OCI-LY7 (cell line): ENCODE measurements at regions not wholly inside any gene's neighbourhood (a gene's known extent, or its start where the extent isn't known, plus 50 kb on each side); places are given as distances from the start of the nearest gene placed in this dataset.
"Not testable (repeated sequence)": the region's sequence is repeated elsewhere in the genome, so short reads cannot be mapped to it uniquely, and the experiment has no call there.

ENCODE experiments used
- BruUV-seq: library from RNA; stranded (reverse); fragments of 400-500 nt; replicated peaks from 2 replicates; lab custom pipeline; 2021; lab: Mats Ljungman, UMichigan
- CTCF ChIA-PET: fragments of 300-600 bp; sonication (Branson Sonifier 250); formaldehyde crosslinking; loops from one replicate; lab custom pipeline; 2022; ENCODE audit warnings: antibody characterized with exemption; ENCODE audit not compliant: unreplicated experiment; lab: Charles Lee
- POLR2A ChIA-PET: fragments of 300-600 bp; sonication (Branson Sonifier 250); formaldehyde crosslinking; loops from one replicate; lab custom pipeline; 2022; ENCODE audit warnings: antibody characterized with exemption; lab: Charles Lee
- DNase-seq: peaks from one replicate; pipeline ENCODE4 v3.0.0-alpha.2; 2015; ENCODE audit warnings: low spot score
- H2AFZ ChIP-seq: fragments of 200-600 bp; sonication (generic), shearing (Covaris generic); 2 replicates; pipeline ENCODE4 v1.6.1; 2014; ENCODE audit warnings: mild to moderate bottlenecking, antibody characterized with exemption, low read length, moderate library complexity
- H3K27ac ChIP-seq: fragments of 200-600 bp; sonication (generic); 2 replicates; pipeline ENCODE4 v1.5.1; 2014; ENCODE audit warnings: mixed run types, low read depth, mild to moderate bottlenecking, moderate library complexity, low read length, inconsistent platforms; ENCODE audit not compliant: poor library complexity, severe bottlenecking
- H3K36me3 ChIP-seq: fragments of 200-600 bp; sonication (generic); 2 replicates; pipeline ENCODE4 v1.6.1; 2014; ENCODE audit warnings: mild to moderate bottlenecking, antibody characterized with exemption, low read length, moderate library complexity, mixed read lengths; ENCODE audit not compliant: insufficient read depth
- H3K4me1 ChIP-seq: fragments of 200-600 bp; sonication (generic); 2 replicates; pipeline ENCODE4 v1.5.1; 2014; ENCODE audit warnings: mild to moderate bottlenecking, low read length; ENCODE audit not compliant: insufficient read depth, poor library complexity, severe bottlenecking
- H3K4me2 ChIP-seq: fragments of 200-600 bp; sonication (generic); 2 replicates; pipeline ENCODE4 v1.6.1; 2014; ENCODE audit warnings: mild to moderate bottlenecking, low read length
- H3K4me3 ChIP-seq: fragments of 200-600 bp; sonication (generic); 2 replicates; pipeline ENCODE4 v1.5.1; 2014; ENCODE audit warnings: mild to moderate bottlenecking, low read depth, low read length; ENCODE audit not compliant: poor library complexity, severe bottlenecking
- H3K79me2 ChIP-seq: fragments of 200-600 bp; sonication (generic); 2 replicates; pipeline ENCODE4 v1.6.1; 2016; ENCODE audit warnings: low read depth, mild to moderate bottlenecking, low read length, moderate library complexity, mixed read lengths; ENCODE audit not compliant: insufficient read depth
- H3K9me2 ChIP-seq: fragments of 200-600 bp; sonication (generic); 2 replicates; pipeline ENCODE4 v1.6.1; 2016; ENCODE audit warnings: mild to moderate bottlenecking, low read length, mixed read lengths; ENCODE audit not compliant: insufficient read depth
- H3K9me3 ChIP-seq: fragments of 200-600 bp; sonication (generic); 2 replicates; pipeline ENCODE4 v1.6.1; 2014; ENCODE audit warnings: mild to moderate bottlenecking, mixed run types, low read length, mixed read lengths
- H4K20me1 ChIP-seq: fragments of 200-600 bp; sonication (generic); 2 replicates; pipeline ENCODE4 v1.6.1; 2014; ENCODE audit warnings: mild to moderate bottlenecking, antibody characterized with exemption, low read length, moderate library complexity, mixed read lengths; ENCODE audit not compliant: insufficient read depth
- CTCF ChIP-seq: fragments of 200-600 bp; sonication (generic); conservative IDR thresholded peaks from 2 replicates; pipeline ENCODE4 v1.5.1; 2014; ENCODE audit warnings: mild to moderate bottlenecking, antibody characterized with exemption, low read length, moderate library complexity, mixed read lengths
- EZH2phosphoT487 ChIP-seq: fragments of 200-600 bp; sonication (generic); IDR thresholded peaks from 2 replicates; pipeline ENCODE4 v1.6.1; 2018; ENCODE audit warnings: low read depth, borderline replicate concordance, mild to moderate bottlenecking, mixed run types, antibody characterized with exemption, low read length, moderate library complexity, mixed read lengths
- intact Hi-C: fragments of 100-400 bp; cut with micrococcal nuclease; formaldehyde crosslinking; loops from one replicate; pipeline ENCODE4 v1.10.0; 2022; ENCODE audit not compliant: unreplicated experiment

GRCh38 chr4:45280121-45280520 is 553.8 kb upstream of the GNPDA2 start:
- no TSS peak for BruUV-seq
- H3K79me2 ChIP-seq, result no peaks in the 10 kb centered on the region
- POLR2A ChIA-PET, result no interaction called here
- H4K20me1 ChIP-seq, result no peaks in the 10 kb centered on the region
- no peaks in the 10 kb centered on the region for H3K9me3 ChIP-seq
- no peak overlapping the region for H3K4me2 ChIP-seq
- TF ChIP-seq CTCF, result no peak
- TF ChIP-seq EZH2phosphoT487, result no peak
- DNase-seq, result no peak
- H3K4me3 ChIP-seq, result no peak overlapping the region
- H3K36me3 ChIP-seq, result no peaks in the 10 kb centered on the region
- no peak overlapping the region for H2AFZ ChIP-seq
- H3K27ac ChIP-seq, result no peak overlapping the region
- CTCF ChIA-PET, result no interaction called here
- no peaks in the 10 kb centered on the region for H3K4me1 ChIP-seq
- H3K9me2 ChIP-seq, result no peaks in the 10 kb centered on the region
- intact Hi-C loops, result no loop called here

GRCh38 chr4:45275862-45276261 is 549.5 kb upstream of the GNPDA2 start:
- H4K20me1 ChIP-seq, result no peaks in the 10 kb centered on the region
- H3K9me3 ChIP-seq, result no peaks in the 10 kb centered on the region
- H3K79me2 ChIP-seq, result no peaks in the 10 kb centered on the region
- H3K36me3 ChIP-seq, result no peaks in the 10 kb centered on the region
- H3K9me2 ChIP-seq, result no peaks in the 10 kb centered on the region
- H3K4me1 ChIP-seq, result no peaks in the 10 kb centered on the region
- H3K4me3 ChIP-seq, result no peak overlapping the region
- BruUV-seq, result no TSS peak
- ChIA-PET CTCF (no interaction called here), POLR2A (interaction anchor here (0.6 to 0.7 kb wide), 2 partner anchors 40 to 1641 kb away, joined by 3 read pairs; no protein-coding TSS in a partner anchor)
- no peak overlapping the region for H3K27ac ChIP-seq
- DNase-seq, result no peak
- H2AFZ ChIP-seq, result no peak overlapping the region
- intact Hi-C loops, result no loop called here
- H3K4me2 ChIP-seq, result no peak overlapping the region
- TF ChIP-seq EZH2phosphoT487, result no peak
- no peak for TF ChIP-seq CTCF

- POLR2A ChIA-PET, H2AFZ ChIP-seq, DNase-seq, H4K20me1 ChIP-seq, CTCF ChIA-PET, H3K9me2 ChIP-seq, H3K27ac ChIP-seq, H3K4me1 ChIP-seq, H3K9me3 ChIP-seq, H3K36me3 ChIP-seq, H3K79me2 ChIP-seq, H3K4me2 ChIP-seq, intact Hi-C loops, H3K4me3 ChIP-seq, BruUV-seq: not testable (repeated sequence)
These were observed 521.8 kb upstream of the GNPDA2 start for GRCh38 chr4:45248106-45248505.
